Esophagus squamous epithelium (tissue), 4 donors: ENCODE measurements at regions not wholly inside any gene's neighbourhood (a gene's known extent, or its start where the extent isn't known, plus 50 kb on each side); places are given as distances from the start of the nearest gene placed in this dataset.
"Not testable (repeated sequence)": the region's sequence is repeated elsewhere in the genome, so short reads cannot be mapped to it uniquely, and the experiment has no call there.

Experiments used
- POLR2A ChIP-seq, 4 donors: fragments of 450-650 bp; IDR thresholded peaks; one replicate each; pipeline ENCODE4 v1.6.1; 2017; ENCODE audit warnings: antibody characterized with exemption in 4 of 4, mild to moderate bottlenecking in 4 of 4, moderate library complexity in 3 of 4
- TF ChIP-seq, protein P1 (sequence below), 6 experiments: fragments of 450-650 bp in 4 of 6; fragments of 200-600 bp in 2 of 6; sonication (generic) in 2 of 6; IDR thresholded peaks; one replicate each; pipeline ENCODE4 v1.5.1; 2016 to 2019; ENCODE audit warnings: antibody characterized with exemption in 6 of 6, mild to moderate bottlenecking in 4 of 6, moderate library complexity in 4 of 6

DNA sequence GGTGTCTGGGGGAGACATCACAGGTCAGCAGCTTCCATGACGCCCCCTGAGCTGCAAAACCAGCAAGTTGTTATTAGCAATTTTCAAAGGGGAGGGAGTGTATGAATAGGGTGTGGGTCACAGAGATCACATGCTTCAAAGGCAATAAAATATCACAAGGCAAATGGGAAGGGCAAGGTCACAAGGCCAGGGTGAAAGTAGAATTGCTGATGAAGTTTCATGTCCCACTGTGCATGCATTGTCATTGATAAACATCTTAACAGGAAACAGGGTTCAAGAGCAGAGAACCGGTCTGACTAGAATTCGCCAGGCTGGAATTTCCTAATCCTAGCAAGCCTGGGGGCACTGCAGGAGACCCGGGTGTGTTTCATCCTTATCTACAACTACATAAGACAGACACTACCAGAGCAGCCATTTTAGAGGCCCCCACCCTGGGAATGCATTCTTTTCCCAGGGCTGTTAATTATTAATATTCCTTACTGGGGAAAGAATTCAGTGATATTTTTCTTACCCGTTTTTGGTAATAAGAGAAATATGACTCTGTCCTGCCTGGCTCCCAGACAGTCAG is 494.2 kb upstream of the POM121L12 start:
- TF ChIP-seq, protein P1, sequence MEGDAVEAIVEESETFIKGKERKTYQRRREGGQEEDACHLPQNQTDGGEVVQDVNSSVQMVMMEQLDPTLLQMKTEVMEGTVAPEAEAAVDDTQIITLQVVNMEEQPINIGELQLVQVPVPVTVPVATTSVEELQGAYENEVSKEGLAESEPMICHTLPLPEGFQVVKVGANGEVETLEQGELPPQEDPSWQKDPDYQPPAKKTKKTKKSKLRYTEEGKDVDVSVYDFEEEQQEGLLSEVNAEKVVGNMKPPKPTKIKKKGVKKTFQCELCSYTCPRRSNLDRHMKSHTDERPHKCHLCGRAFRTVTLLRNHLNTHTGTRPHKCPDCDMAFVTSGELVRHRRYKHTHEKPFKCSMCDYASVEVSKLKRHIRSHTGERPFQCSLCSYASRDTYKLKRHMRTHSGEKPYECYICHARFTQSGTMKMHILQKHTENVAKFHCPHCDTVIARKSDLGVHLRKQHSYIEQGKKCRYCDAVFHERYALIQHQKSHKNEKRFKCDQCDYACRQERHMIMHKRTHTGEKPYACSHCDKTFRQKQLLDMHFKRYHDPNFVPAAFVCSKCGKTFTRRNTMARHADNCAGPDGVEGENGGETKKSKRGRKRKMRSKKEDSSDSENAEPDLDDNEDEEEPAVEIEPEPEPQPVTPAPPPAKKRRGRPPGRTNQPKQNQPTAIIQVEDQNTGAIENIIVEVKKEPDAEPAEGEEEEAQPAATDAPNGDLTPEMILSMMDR (IDR thresholded peaks at IDR 0.05): not testable (repeated sequence)
- not testable (repeated sequence) for TF ChIP-seq POLR2A (IDR thresholded peaks at IDR 0.05)
